Gastrocnemius medialis (tissue), 4 donors: ENCODE measurements at regions not wholly inside any gene's neighbourhood (a gene's known extent, or its start where the extent isn't known, plus 50 kb on each side); places are given as distances from the start of the nearest gene placed in this dataset.

ENCODE experiments used
- CTCF ChIP-seq, 5 experiments: fragments of 450-650 bp in 3 of 5; fragments of 200-600 bp in 2 of 5; sonication (generic) in 2 of 5; IDR thresholded peaks in 4 of 5; conservative IDR thresholded peaks in 1 of 5; 1 replicate in 4 of 5; 2 replicates in 1 of 5; pipeline ENCODE4 v1.5.1; 2016 to 2019; ENCODE audit warnings: antibody characterized with exemption in 5 of 5, mild to moderate bottlenecking in 3 of 5, moderate library complexity in 3 of 5
- POLR2A ChIP-seq, 2 donors: fragments of 450-650 bp; IDR thresholded peaks; one replicate each; pipeline ENCODE4 v1.6.1; 2017; ENCODE audit warnings: antibody characterized with exemption in 2 of 2, mild to moderate bottlenecking in 2 of 2, moderate library complexity in 2 of 2

GRCh38 chr20:56733967-56734366 is 104.9 kb downstream of the TFAP2C start:
- TF ChIP-seq CTCF (IDR thresholded peaks at IDR 0.05 in 4 of 5, conservative IDR thresholded peaks at IDR 0.05 in 1 of 5): no peak
- TF ChIP-seq POLR2A (IDR thresholded peaks at IDR 0.05): no peak
